ENCODE measurements at regions not wholly inside any gene's neighbourhood (a gene's known extent, or its start where the extent isn't known, plus 50 kb on each side); places are given as distances from the start of the nearest gene placed in this dataset.

DNA sequence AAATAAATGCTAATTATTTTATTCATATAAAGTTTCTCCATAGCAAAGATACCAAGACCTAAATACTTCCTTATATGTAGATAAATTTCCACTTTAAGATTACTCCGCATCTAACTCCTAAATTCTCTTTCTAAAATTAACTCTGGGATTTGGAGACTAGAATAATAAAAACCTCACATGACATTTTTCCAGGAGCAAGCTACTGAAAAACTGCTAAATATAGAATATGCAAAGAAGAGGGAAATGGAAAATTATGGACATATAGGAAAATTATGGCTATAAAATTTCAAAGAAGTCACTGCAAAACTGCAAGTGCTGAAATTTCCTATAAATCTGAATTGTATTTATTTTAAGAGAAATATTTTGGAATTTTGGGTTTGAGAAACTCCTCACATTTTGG lies 186.2 kb downstream of the DUSP6 start:
- TF ChIP-seq, protein P1, sequence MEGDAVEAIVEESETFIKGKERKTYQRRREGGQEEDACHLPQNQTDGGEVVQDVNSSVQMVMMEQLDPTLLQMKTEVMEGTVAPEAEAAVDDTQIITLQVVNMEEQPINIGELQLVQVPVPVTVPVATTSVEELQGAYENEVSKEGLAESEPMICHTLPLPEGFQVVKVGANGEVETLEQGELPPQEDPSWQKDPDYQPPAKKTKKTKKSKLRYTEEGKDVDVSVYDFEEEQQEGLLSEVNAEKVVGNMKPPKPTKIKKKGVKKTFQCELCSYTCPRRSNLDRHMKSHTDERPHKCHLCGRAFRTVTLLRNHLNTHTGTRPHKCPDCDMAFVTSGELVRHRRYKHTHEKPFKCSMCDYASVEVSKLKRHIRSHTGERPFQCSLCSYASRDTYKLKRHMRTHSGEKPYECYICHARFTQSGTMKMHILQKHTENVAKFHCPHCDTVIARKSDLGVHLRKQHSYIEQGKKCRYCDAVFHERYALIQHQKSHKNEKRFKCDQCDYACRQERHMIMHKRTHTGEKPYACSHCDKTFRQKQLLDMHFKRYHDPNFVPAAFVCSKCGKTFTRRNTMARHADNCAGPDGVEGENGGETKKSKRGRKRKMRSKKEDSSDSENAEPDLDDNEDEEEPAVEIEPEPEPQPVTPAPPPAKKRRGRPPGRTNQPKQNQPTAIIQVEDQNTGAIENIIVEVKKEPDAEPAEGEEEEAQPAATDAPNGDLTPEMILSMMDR (IDR thresholded peaks at IDR 0.05; ENCODE audit: poor library complexity), result no peak
- TF ChIP-seq EZH2 (IDR thresholded peaks at IDR 0.05; ENCODE audit: borderline replicate concordance) (no peak), EZH2phosphoT487 (IDR thresholded peaks at IDR 0.05; ENCODE audit: low read depth, severe bottlenecking, unreplicated experiment) (no peak)

Measured in hepatocyte (in vitro differentiated cells).